Neuronal stem cell (in vitro differentiated cells): ENCODE measurements at regions not wholly inside any gene's neighbourhood (a gene's known extent, or its start where the extent isn't known, plus 50 kb on each side); places are given as distances from the start of the nearest gene placed in this dataset.

Experiments
- DNase-seq: peaks from one replicate; pipeline ENCODE4 v3.0.0-alpha.2; 2013; ENCODE audit warnings: low spot score
- H2AFZ ChIP-seq: one replicate; pipeline ENCODE4 v1.6.1; 2013; ENCODE audit warnings: mild to moderate bottlenecking, low read length, inconsistent platforms
- H2AK5ac ChIP-seq: 2 replicates; pipeline ENCODE4 v1.6.1; 2013; ENCODE audit warnings: low read depth, mild to moderate bottlenecking, inconsistent platforms, low read length, moderate library complexity, mixed read lengths
- H2BK120ac ChIP-seq: 2 replicates; pipeline ENCODE4 v1.6.1; 2013; ENCODE audit warnings: low read depth, mild to moderate bottlenecking, inconsistent platforms, low read length, moderate library complexity, mixed read lengths
- H2BK12ac ChIP-seq: one replicate; pipeline ENCODE4 v1.6.1; 2013; ENCODE audit warnings: low read length, inconsistent platforms
- H2BK15ac ChIP-seq: 2 replicates; pipeline ENCODE4 v1.6.1; 2013; ENCODE audit warnings: mild to moderate bottlenecking, low read length, inconsistent platforms, mixed read lengths
- H2BK5ac ChIP-seq: one replicate; pipeline ENCODE4 v1.6.1; 2013; ENCODE audit warnings: inconsistent platforms, mild to moderate bottlenecking, low read length, moderate library complexity
- H3K14ac ChIP-seq: one replicate; pipeline ENCODE4 v1.6.1; 2013; ENCODE audit warnings: low read length, inconsistent platforms
- H3K18ac ChIP-seq: 2 replicates; pipeline ENCODE4 v1.6.1; 2013; ENCODE audit warnings: low read length, inconsistent platforms
- H3K23ac ChIP-seq: 2 replicates; pipeline ENCODE4 v1.6.1; 2013; ENCODE audit warnings: low read depth, mild to moderate bottlenecking, mixed read lengths, low read length, inconsistent platforms; ENCODE audit not compliant: poor library complexity
- H3K27ac ChIP-seq: replicated peaks from 3 replicates; pipeline ENCODE4 v1.5.1; 2013; ENCODE audit warnings: low read length, inconsistent platforms
- H3K27me3 ChIP-seq, 3 experiments: 2 replicates each; pipeline ENCODE4 v1.6.1; 2013; ENCODE audit warnings: low read length in 3 of 3, mild to moderate bottlenecking in 2 of 3, inconsistent platforms in 1 of 3, low read depth in 1 of 3, mixed read lengths in 1 of 3, moderate library complexity in 1 of 3; ENCODE audit not compliant: control insufficient read depth in 3 of 3, insufficient read depth in 3 of 3
- H3K36me3 ChIP-seq, 2 donors: replicated peaks in 1 of 2; 2 replicates each; pipeline ENCODE4 v1.6.1; 2013; ENCODE audit warnings: low read length in 2 of 2; ENCODE audit not compliant: control insufficient read depth in 2 of 2, insufficient read depth in 2 of 2
- H3K4ac ChIP-seq: 2 replicates; pipeline ENCODE4 v1.6.1; 2013; ENCODE audit warnings: inconsistent platforms, mild to moderate bottlenecking, low read length, moderate library complexity
- H3K4me1 ChIP-seq, 2 donors: 1 replicate in 1 of 2; 2 replicates in 1 of 2; pipeline ENCODE4 v1.6.1; 2013; ENCODE audit warnings: low read length in 2 of 2, low read depth in 1 of 2; ENCODE audit not compliant: control insufficient read depth in 2 of 2, insufficient read depth in 1 of 2
- H3K4me2 ChIP-seq: one replicate; pipeline ENCODE4 v1.6.1; 2013; ENCODE audit warnings: mild to moderate bottlenecking, low read length, inconsistent platforms; ENCODE audit not compliant: insufficient read depth, poor library complexity, severe bottlenecking
- H3K4me3 ChIP-seq, 2 donors: 2 replicates each; pipeline ENCODE4 v1.5.1; 2013; ENCODE audit warnings: low read length in 2 of 2, mild to moderate bottlenecking in 2 of 2, inconsistent platforms in 1 of 2, moderate library complexity in 1 of 2
- H3K79me1 ChIP-seq: one replicate; pipeline ENCODE4 v1.6.1; 2013; ENCODE audit warnings: low read depth, mild to moderate bottlenecking, inconsistent platforms, low read length, moderate library complexity
- H3K9ac ChIP-seq: one replicate; pipeline ENCODE4 v1.6.1; 2013; ENCODE audit warnings: mild to moderate bottlenecking, low read depth, low read length, inconsistent platforms; ENCODE audit not compliant: poor library complexity
- H3K9me3 ChIP-seq, 2 donors: replicated peaks in 1 of 2; 2 replicates each; pipeline versions ENCODE3 to v1.6.1; 2013; ENCODE audit warnings: low read length in 2 of 2, mild to moderate bottlenecking in 2 of 2, inconsistent platforms in 1 of 2, low read depth in 1 of 2, mixed read lengths in 1 of 2, moderate library complexity in 1 of 2; ENCODE audit not compliant: control insufficient read depth in 2 of 2, insufficient read depth in 1 of 2
- H4K8ac ChIP-seq: one replicate; pipeline ENCODE4 v1.6.1; 2013; ENCODE audit warnings: low read depth, mild to moderate bottlenecking, inconsistent platforms, low read length, moderate library complexity
- H4K91ac ChIP-seq: one replicate; pipeline ENCODE4 v1.6.1; 2013; ENCODE audit warnings: low read length, low read depth, mild to moderate bottlenecking, inconsistent platforms; ENCODE audit not compliant: poor library complexity
- WGBS, 2 donors: extraction: QIAGEN DNeasy Blood & Tissue Kit; methylation state at CpG; one replicate each; pipeline ENCODE4 v1.1.7; 2013; ENCODE audit warnings: missing lambda C conversion rate in 2 of 2, mixed read lengths in 1 of 2; ENCODE audit not compliant: insufficient read length in 2 of 2, insufficient replicate concordance in 1 of 2; ENCODE audit errors: extremely low coverage in 2 of 2; 5-methylcytosine and 5-hydroxymethylcytosine counted together

GRCh38 chr1:194230351-194231144, 1044.1 kb upstream of the B3GALT2 start:
- no peaks in the 10 kb centered on the region for H3K79me1 ChIP-seq
- H3K27me3 ChIP-seq, result no peaks in the 10 kb centered on the region
- no peaks in the 10 kb centered on the region for H3K36me3 ChIP-seq
- no peak overlapping the region for H3K4me3 ChIP-seq
- no peak overlapping the region for H2BK12ac ChIP-seq
- no peak for DNase-seq
- no peak overlapping the region for H4K8ac ChIP-seq
- H2BK5ac ChIP-seq, result no peak overlapping the region
- no peak overlapping the region for H2AFZ ChIP-seq
- H3K9ac ChIP-seq, result no peak overlapping the region
- H2AK5ac ChIP-seq, result peak overlapping the region; percentile 30
- no peak overlapping the region for H3K4me2 ChIP-seq
- no peaks in the 10 kb centered on the region for H3K4me1 ChIP-seq
- H2BK120ac ChIP-seq, result no peak overlapping the region
- H3K9me3 ChIP-seq, result no peaks in the 10 kb centered on the region
- no peak overlapping the region for H3K4ac ChIP-seq
- H3K14ac ChIP-seq, result no peak overlapping the region
- H3K27ac ChIP-seq, result no peak overlapping the region
- no peak overlapping the region for H4K91ac ChIP-seq
- peak overlapping the region; percentile 83 for H3K18ac ChIP-seq
- no CpG with 5 or more reads among the region's 4 CpGs for WGBS, 2 donors
- no peak overlapping the region for H2BK15ac ChIP-seq
- no peak overlapping the region for H3K23ac ChIP-seq

GRCh38 chr1:194228427-194228826, 1042.0 kb upstream of the B3GALT2 start:
- WGBS, 2 donors, result no CpG with 5 or more reads among the region's 1 CpG
- no peak for DNase-seq
- H4K8ac ChIP-seq, result no peak overlapping the region
- no peak overlapping the region for H2AK5ac ChIP-seq
- no peak overlapping the region for H3K23ac ChIP-seq
- no peak overlapping the region for H2BK15ac ChIP-seq
- H3K4me2 ChIP-seq, result no peak overlapping the region
- no peak overlapping the region for H2AFZ ChIP-seq
- no peaks in the 10 kb centered on the region for H3K4me1 ChIP-seq
- no peak overlapping the region for H2BK12ac ChIP-seq
- H4K91ac ChIP-seq, result no peak overlapping the region
- H3K36me3 ChIP-seq, result no peaks in the 10 kb centered on the region
- H3K9ac ChIP-seq, result no peak overlapping the region
- H3K18ac ChIP-seq, result no peak overlapping the region
- no peak overlapping the region for H2BK5ac ChIP-seq
- no peaks in the 10 kb centered on the region for H3K79me1 ChIP-seq
- no peak overlapping the region for H3K4me3 ChIP-seq
- H2BK120ac ChIP-seq, result no peak overlapping the region
- H3K4ac ChIP-seq, result no peak overlapping the region
- H3K27me3 ChIP-seq, result no peaks in the 10 kb centered on the region
- no peaks in the 10 kb centered on the region for H3K9me3 ChIP-seq
- H3K27ac ChIP-seq, result no peak overlapping the region
- no peak overlapping the region for H3K14ac ChIP-seq

GRCh38 chr1:194227161-194227560, 1040.7 kb upstream of the B3GALT2 start:
- no peak overlapping the region for H3K9ac ChIP-seq
- H3K9me3 ChIP-seq, result no peaks in the 10 kb centered on the region
- H3K36me3 ChIP-seq, result no peaks in the 10 kb centered on the region
- no peak overlapping the region for H3K18ac ChIP-seq
- no peak overlapping the region for H3K4me2 ChIP-seq
- no peak overlapping the region for H2AFZ ChIP-seq
- H3K27ac ChIP-seq, result no peak overlapping the region
- no peak overlapping the region for H2BK15ac ChIP-seq
- H3K4me1 ChIP-seq, result no peaks in the 10 kb centered on the region
- no peak overlapping the region for H2BK12ac ChIP-seq
- WGBS, 2 donors, result no CpG with 5 or more reads among the region's 1 CpG
- H4K91ac ChIP-seq, result no peak overlapping the region
- no peak overlapping the region for H2BK5ac ChIP-seq
- no peak overlapping the region for H2AK5ac ChIP-seq
- H3K79me1 ChIP-seq, result no peaks in the 10 kb centered on the region
- no peak overlapping the region for H3K4me3 ChIP-seq
- no peak overlapping the region for H3K23ac ChIP-seq
- H4K8ac ChIP-seq, result no peak overlapping the region
- H2BK120ac ChIP-seq, result no peak overlapping the region
- no peak overlapping the region for H3K4ac ChIP-seq
- H3K14ac ChIP-seq, result no peak overlapping the region
- no peak for DNase-seq
- no peaks in the 10 kb centered on the region for H3K27me3 ChIP-seq

GRCh38 chr1:194225821-194226220, 1039.4 kb upstream of the B3GALT2 start:
- H2AFZ ChIP-seq, result peak overlapping the region; percentile 56
- DNase-seq, result no peak

More at GRCh38 chr1:194225821-194226220, 1039.4 kb upstream of the B3GALT2 start:
- no peak overlapping the region for H4K91ac ChIP-seq
- no peaks in the 10 kb centered on the region for H3K79me1 ChIP-seq
- H3K27ac ChIP-seq, result no peak overlapping the region
- no peak overlapping the region for H3K18ac ChIP-seq
- H2BK5ac ChIP-seq, result no peak overlapping the region
- no peak overlapping the region for H2AK5ac ChIP-seq
- no peak overlapping the region for H3K4me2 ChIP-seq
- H3K36me3 ChIP-seq, result no peaks in the 10 kb centered on the region
- no peak overlapping the region for H3K4ac ChIP-seq
- H3K23ac ChIP-seq, result no peak overlapping the region
- no peak overlapping the region for H3K14ac ChIP-seq
- no CpG with 5 or more reads among the region's 2 CpGs for WGBS, 2 donors
- no peak overlapping the region for H3K4me3 ChIP-seq
- H3K27me3 ChIP-seq, result no peaks in the 10 kb centered on the region
- no peaks in the 10 kb centered on the region for H3K4me1 ChIP-seq
- no peak overlapping the region for H2BK12ac ChIP-seq
- H4K8ac ChIP-seq, result no peak overlapping the region
- H3K9me3 ChIP-seq, result no peaks in the 10 kb centered on the region
- H3K9ac ChIP-seq, result no peak overlapping the region
- no peak overlapping the region for H2BK120ac ChIP-seq
- H2BK15ac ChIP-seq, result no peak overlapping the region
